HuH-7.5 (cell line): ENCODE measurements at regions not wholly inside any gene's neighbourhood (a gene's known extent, or its start where the extent isn't known, plus 50 kb on each side); places are given as distances from the start of the nearest gene placed in this dataset.
A peak's percentile ranks its signal among the peaks of the same experiment; 100 is the strongest.
"Not testable (repeated sequence)": the region's sequence is repeated elsewhere in the genome, so short reads cannot be mapped to it uniquely, and the experiment has no call there.

ENCODE experiments used
- DNase-seq: peaks from one replicate; pipeline ENCODE4 v3.0.0; 2011; ENCODE audit warnings: low spot score

DNA sequence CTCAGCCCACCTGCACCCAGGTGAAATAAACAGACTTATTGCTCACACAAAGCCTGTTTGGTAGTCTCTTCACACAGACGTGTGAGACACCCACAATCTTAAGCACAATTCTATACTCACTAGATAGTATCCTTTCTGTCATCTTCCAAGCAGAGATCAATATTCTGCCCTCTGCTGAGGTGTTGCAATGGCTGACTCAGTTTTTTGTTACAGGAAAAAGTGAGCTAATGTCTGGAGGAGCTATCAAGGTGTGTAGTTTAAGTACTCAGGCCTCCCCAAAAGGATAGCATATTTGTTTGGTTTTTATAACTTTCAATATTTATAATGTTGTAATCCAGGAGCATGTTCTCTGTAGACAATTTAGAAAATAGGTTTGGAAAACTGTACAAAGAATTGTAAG, 775.2 kb upstream of the POU3F4 start:
- DNase-seq: no peak

DNA sequence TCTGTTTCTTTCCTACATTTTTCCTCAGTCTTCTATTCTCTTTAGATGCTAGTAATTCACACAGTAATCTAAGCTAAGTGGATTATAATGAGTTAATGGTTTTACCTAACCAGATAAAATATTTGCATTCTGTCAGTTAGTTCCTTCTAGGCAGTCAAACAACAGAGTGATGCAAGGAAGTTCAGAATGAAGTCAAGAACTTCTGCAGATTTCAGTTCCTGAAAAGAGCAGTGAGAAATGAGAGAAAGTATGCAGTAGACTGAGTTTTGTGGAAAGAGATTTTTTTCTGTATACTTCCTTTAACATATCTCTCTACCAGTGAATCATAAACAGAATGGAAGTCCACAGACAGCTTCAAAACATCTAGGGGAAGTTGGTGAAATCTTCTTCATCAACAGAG, 774.0 kb upstream of the POU3F4 start:
- no peak for DNase-seq

DNA sequence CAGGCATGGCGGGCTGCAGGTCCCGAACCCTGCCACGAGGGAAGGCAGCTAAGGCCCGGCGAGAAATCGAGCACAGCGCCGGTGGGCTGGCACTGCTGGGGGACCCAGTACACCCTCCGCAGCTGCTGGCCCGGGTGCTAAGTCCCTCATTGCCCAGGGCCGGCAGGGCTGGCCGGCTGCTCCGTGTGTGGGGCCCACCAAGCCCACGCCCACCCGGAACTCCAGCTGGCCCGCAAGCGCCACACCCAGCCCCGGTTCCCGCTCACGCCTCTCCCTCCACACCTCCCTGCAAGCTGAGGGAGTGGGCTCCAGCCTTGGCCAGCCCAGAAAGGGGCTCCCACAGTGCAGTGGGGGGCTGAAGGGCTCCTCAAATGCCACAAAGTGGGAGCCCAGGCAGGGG, 769.8 kb upstream of the POU3F4 start:
- DNase-seq: not testable (repeated sequence)

DNA sequence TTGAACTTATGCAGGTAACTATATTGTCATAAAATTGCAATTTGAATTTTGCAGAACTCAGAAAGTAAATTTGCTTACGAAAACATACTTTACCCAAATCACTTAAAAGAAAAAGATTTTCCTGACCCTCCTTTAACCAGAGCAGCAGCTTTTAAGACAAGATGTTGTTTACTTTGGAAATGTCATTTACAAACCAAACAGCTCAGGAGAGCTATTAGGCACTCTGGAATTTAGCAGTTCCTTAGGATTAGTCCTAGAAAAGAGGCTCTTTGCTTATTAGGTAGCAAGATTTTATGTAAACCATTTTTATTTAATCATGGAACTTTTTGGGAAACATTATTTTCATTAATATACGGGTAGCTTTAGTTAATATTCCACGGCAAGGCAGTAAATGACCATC, 765.7 kb upstream of the POU3F4 start:
- no peak for DNase-seq

DNA sequence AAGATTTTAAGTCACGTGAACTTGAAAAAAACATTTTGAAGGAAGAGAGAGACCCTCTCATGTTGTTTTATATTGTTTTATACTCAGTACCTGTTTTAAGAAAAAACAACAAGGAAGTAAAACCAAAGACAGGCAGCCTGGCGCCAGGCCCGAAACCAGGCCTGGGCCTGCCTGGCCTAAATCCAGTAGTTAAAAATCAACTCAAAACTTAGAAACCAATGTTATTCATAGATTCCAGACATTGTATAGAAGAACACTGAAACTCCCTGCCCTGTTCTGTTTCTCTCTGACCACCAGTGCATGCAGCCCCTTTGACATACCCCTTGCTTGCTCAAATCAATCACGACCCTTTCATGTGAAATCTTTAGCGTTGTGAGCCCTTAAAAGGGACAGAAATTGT, 762.4 kb upstream of the POU3F4 start:
- not testable (repeated sequence) for DNase-seq

DNA sequence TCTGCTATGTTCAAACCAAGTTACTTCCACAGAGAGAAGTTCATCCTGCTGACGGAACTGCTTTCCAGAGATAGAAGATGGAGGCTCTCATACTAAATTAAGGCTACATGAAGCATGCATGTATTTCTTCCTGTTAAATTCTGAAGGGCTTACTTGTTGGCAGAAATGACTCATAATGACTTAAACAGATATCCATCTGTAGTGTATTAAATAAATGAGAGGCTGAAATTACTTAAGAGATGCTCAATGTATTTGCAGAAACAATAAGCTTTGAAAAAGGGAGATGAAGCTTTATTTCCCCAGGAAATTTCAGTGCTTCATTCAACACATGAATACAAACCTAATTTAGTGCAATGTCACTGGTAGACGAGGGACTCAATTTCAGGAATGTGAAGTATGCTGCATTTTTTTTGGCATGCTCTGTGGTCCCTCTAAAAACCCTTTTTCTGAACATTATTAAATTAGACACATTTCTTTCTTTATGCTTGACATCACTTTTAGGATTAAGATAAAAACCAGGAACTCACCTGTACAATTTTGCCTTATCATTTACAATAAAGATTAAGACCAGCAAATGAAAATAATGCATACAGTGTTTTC, 759.1 kb upstream of the POU3F4 start:
- no peak for DNase-seq

DNA sequence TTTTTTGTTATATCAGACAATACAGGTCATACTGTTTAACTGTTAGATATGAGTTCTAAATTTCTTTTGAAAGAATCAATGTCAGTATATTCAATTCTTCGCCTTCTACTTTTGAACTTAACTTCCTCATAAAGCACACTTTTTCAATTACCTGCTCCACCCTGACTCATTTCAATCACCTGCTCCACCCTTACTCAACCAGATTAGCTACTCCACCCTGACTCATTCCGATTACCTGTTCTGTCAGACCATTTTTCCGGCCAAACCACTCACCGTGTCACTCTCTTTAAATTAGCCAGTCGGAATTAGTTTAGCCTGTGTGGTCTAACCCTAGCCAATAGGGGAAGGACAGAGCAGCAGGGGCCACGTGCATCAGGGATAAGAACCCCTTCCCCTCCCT, 751.8 kb upstream of the POU3F4 start:
- DNase-seq: no peak

DNA sequence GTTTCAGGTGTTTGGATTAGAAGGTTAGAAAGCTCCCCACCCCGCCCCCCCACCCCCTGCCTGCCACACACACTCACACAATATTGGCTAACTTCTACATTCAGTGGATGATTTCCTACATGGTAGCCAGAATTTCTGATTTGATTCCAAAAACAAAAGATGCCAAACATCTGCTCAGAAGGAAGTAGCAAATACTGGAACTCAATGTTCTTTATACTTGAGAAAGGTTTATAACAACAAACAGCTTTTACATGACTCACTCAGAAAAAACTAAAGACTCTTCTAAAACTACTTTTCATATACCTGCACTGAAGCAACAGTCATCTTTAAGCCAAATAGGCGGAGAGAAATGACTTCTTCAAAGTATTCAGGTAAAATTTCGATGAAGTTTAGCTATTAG, 750.5 kb upstream of the POU3F4 start:
- DNase-seq: no peak

DNA sequence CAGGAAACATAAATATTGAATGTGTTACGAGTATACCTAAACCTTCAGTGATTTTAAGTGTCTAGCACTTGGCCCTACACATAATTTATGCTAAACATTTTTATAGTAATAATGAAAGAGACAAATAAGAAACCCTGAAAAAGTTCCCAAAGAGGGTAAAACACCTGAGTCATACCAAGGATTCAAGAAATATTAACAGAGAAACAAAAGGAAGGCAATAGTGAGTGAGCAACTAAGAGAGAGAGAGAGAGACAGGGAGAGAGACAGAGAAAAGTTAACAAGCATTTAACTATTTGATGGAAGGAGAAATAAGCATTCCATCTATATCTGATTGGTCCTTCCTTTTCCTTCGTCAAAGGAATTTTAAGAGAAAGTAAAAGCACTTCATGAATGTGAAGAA, 743.6 kb upstream of the POU3F4 start:
- DNase-seq: no peak

DNA sequence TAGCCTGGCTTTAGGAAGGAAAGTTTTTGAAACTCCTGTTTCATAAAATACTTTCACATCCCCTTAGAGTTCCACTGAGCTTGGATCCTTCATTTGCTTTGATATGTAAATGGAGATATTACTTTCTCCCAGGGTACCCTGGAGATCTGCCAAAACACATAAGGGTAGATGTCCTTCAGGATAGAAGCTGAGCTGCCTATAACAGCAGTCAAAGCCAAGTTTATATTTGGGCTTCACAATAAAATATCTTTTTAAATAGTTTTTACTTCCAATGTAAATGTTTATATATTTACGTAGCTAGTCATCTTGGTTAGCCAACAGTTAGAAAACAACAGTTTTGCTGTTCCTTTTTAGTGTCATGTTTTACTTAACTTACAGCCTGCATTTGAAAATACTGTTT, 742.3 kb upstream of the POU3F4 start:
- no peak for DNase-seq

DNA sequence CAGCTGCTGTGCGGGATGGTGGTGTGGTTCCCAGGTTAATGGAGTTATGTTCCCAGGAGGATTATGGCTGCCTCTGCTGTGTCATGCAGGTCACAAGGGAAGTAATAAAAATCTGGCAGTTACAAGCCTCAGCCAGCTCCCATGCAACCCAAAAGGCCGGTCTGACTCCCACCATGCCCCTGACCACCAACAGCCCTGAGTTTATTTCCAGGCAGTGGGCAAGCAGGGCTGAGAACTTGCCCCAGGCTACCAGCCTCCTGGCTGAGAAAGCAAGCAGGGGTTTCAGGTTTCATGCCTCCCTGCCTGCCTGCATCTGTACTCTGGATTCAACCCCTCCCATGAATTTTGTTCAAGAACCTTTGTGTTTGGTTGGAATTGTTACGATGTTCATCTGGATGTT, 732.7 kb upstream of the POU3F4 start:
- DNase-seq: no peak

DNA sequence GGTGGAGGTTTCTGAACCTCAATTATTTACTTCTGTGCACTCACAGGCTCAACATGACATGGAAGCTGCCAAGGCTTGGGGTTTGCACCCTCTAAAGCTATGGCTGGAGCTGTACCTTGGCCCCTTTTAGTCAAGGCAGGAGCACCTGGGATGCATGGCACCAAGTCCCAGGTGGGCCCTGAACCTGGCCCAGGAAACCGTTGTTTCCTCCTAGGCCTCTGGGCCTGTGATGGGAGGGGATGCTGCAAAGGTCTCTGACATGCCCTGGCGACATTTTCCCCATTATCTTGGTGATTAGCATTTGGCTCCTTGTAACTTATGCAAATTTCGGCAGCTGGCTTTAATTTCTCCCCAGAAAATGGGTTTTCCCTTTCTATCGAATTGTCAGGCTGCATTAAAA, 726.1 kb upstream of the POU3F4 start:
- no peak for DNase-seq

DNA sequence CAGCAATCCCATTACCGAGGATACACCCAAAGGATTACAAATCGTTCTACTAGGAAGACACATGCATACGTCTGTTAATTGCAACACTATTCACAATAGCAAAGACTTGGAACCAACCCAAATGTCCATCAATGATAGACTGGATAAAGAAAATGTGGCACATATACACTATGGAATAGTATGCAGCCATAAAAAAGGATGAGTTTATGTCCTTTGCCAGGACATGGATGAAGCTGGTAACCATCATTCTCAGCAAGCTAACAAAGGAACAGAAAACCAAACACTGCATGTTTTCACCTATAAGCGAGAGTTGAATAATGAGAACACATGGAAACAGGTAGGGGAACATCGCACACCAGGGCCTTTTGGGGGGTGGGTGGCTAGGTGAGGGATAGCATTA, 695.2 kb upstream of the POU3F4 start:
- not testable (repeated sequence) for DNase-seq

DNA sequence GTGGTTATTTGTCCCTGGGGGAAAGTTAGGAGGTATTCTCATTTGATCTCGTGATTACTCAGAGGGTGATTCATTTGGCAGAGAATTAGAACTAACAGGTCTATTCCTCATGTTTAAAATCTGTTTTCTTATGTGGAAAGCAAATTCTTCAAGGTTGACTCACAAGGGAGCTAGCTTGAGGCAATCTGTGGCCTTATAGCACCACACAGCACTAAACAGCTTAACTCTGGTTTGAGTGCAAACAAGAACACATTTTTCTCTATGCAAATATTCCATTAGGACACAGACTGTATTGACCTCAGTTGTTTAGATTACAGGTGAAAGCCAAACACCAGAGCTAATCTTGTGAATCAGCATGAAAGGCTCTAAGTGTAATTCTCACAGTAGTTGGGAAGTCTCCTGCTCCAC, 694.4 kb upstream of the POU3F4 start:
- DNase-seq: peak; percentile 0

DNA sequence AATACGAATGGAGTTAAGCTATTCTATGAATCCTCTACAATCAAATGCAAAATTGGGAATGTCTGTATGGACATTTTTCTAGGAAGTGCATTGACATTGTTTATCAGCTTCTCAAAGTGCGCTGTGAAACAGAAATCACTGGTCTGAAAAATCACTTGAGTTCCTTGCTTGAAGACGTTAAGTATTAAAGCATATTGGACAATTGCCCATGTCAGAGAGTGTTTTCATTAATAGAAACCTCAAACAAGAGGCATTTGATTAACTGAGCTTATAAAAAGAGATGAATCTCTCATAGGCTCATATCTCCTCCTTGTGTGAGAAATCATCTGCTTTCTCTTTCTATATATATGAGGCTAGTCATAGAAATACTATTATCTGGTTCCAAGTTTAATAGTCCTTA, 692.1 kb upstream of the POU3F4 start:
- no peak for DNase-seq

DNA sequence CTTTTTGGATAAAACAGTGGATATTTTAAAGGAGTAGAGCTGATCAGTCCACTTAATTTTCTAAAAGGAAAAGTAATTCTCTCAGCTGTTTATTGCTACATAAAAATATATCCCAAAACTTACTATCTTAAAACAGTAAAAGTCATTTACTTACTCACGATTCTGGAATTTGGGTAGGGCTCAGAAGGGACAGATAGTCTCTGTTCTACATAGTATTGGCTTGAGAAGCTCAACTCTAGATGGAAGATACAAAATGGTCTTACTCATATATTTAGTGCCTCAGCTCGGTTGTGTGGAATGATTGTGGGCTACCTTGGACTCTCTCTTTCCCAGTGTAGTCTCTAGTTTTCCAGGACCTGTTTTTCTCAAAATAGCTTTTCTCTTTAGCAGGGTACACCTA, 691.5 kb upstream of the POU3F4 start:
- DNase-seq: no peak

DNA sequence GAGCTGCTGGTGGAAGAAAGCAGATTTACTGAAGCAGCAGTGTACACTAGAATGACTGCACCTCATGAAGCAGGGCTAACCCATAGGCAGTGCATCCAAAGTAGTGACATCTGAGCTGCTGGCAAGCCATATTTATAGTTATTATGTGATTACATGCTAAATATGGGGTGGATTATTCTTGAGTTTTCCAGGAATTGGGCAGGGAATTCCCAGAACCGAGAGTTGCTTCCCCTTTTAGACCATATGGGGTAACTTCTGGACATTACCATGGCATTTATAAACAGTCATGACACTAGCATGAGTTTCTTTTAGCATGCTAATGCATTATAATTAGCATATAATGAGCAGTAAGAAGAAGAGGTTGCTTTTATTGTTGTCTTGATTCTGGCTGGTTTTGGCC, 665.8 kb upstream of the POU3F4 start:
- DNase-seq: no peak

DNA sequence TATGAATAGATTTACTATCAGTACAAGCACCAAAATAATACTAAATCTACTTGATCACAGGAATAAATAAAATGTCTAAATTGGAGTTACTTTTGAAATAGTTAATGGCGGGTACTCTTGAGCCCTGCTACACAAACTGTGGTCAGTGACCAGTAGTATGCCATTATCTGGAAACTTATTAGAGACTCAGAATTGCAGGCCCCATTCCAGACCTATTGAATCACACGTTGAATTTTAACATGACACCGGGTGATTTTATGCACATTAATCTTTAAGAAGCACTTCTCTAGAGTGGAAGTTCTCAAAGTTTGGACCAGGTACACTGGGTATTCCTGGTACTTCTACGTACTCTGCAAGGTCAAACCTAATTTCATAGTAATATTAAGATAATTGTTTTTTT, 660.0 kb upstream of the POU3F4 start:
- no peak for DNase-seq
